GM12891 (cell line): ENCODE measurements at regions not wholly inside any gene's neighbourhood (a gene's known extent, or its start where the extent isn't known, plus 50 kb on each side); places are given as distances from the start of the nearest gene placed in this dataset.

ENCODE experiments used
- PAX5 ChIP-seq: IDR thresholded peaks from 2 replicates; pipeline ENCODE4 v1.6.1; 2011; ENCODE audit warnings: low read length, moderate library complexity, mild to moderate bottlenecking; ENCODE audit not compliant: insufficient read depth, severe bottlenecking
- POLR2A ChIP-seq: IDR thresholded peaks from 2 replicates; pipeline ENCODE4 v1.6.1; 2011; ENCODE audit warnings: low read depth, low read length, control low read depth
- POLR2AphosphoS5 ChIP-seq: IDR thresholded peaks from 2 replicates; pipeline ENCODE4 v1.6.1; 2011; ENCODE audit warnings: low read depth, low read length, control low read depth
- SPI1 ChIP-seq: IDR thresholded peaks from 2 replicates; pipeline ENCODE4 v1.6.1; 2011; ENCODE audit warnings: low read depth, low read length, control low read depth
- TAF1 ChIP-seq: IDR thresholded peaks from 2 replicates; pipeline ENCODE4 v1.6.1; 2011; ENCODE audit warnings: low read depth, low read length, control low read depth

- no peak for TF ChIP-seq POLR2A
- no peak for TF ChIP-seq POLR2AphosphoS5
- no peak for TF ChIP-seq TAF1
- no peak for TF ChIP-seq SPI1
- TF ChIP-seq PAX5: no peak
These were observed 713.4 kb downstream of the TBC1D32 start for GRCh38 chr6:120620900-120621299.
